Midbrain (tissue), 1 donor: ENCODE measurements at regions not wholly inside any gene's neighbourhood (a gene's known extent, or its start where the extent isn't known, plus 50 kb on each side); places are given as distances from the start of the nearest gene placed in this dataset.
A peak's percentile ranks its signal among the peaks of the same experiment; 100 is the strongest.

Experiments used
- DNase-seq: peaks from one replicate; lab custom pipeline; 2025; lab: John Stamatoyannopoulos, UW

GRCh38 chr11:121938076-121938475, 177.9 kb downstream of the BLID start:
- no peak for DNase-seq

GRCh38 chr11:121936781-121937447, 179.1 kb downstream of the BLID start:
- DNase-seq, result no peak

DNA sequence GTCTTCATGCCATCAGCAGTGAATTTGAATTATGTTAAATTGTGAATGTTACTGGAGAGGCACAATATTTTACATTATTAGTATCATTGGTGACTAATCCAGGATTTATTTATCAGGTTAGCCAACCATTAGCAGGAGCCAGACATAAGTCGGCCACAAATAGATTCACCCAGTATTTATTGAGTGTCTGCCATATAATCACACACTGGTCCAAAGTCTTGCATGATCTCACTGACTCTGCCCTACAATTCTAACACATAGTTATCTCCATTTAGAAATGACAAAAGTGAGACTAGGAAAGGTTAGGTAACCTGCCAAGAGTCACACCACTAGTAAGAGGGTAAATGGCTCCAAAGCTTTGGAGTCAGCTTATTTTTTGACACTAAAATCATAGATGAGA, 179.6 kb downstream of the BLID start:
- no peak for DNase-seq

DNA sequence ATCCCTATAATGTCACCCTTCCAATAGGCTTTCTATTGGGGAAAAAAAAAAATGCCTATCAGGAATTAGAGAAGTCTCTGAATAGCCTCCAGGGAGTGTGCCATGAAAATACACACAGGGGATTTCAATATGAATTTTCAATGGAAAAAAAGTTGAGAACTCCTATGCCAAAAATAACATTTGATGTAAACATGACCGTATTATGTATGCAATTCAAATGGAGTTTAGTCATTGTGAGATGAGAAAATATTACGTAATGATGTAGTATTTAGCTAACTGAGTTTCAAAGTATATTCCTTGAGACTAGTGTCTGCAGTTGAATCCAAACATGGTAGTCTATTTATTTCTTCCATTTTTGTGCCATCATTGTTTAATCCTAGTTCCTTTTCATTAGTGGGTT, 182.3 kb downstream of the BLID start:
- DNase-seq, result no peak

DNA sequence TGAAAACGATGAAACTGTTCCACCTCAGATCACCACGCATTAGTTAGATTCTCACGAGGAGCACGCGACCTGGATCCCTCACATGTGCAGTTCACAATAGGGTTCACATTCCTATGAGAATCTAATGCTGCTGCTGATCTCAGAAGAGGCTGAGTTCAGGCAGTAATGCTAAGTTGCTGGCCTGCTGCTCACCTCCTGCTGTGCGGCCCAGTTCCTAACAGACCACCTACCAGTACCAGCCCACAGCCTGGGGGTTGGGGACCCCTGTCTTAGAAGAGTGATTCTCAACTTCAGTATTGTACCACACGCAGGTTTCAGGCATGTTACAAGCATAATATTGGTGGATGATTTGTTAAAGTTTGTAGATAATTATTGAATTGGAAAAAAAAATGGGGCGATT, 182.7 kb downstream of the BLID start:
- DNase-seq, result no peak

DNA sequence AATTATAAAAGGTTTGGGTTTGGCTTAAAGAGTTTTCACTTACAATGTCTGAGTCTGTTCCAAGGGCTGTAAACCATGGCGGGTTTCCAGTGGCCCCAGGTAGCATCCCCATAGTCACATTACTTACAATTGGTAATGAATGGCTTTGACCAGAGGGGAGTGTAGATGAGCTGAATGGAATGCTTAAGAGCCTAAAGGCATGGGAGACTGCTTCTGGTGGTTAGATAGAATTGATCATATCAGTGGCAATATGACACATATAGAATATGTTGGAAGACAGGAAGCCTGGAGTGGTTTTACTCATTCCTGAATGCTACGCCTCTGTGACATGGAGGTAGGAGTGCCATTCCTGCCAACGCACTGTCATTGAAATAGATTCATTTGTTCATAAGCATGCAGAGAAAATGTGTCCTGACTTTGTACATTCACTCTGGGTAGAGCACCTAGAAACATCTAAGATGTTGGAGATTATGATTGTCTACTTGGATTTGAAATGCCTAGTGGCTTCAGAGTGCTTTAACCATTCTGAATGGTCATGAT, 183.3 kb downstream of the BLID start:
- DNase-seq, result no peak

DNA sequence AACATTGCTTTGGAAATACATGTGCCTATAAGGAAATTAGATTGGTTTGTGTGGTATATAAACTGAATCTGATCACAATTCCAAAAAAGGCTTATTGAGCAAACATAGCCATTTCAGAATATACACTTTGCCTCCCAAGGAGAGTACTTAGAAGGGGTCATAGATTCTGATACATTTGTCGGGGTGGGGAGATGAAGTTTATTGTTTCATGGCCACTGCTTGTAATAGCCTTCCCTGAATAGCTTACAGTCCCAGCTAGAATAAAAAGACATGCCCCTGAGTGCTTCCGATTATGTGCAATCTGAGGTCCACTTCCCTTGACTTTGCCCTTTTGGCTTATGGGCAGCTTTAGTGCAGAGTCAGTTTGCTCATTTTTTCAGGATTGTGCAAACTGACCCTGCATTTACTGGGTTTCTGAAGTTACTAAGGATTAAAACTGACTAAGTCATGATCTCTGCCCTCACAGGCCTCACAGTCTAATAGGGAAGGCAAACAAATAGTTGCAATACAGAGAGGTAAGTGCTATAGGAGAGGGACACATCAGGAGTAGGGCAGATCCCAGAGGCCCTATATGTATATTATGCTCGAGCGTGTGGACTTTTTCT, 184.2 kb downstream of the BLID start:
- no peak for DNase-seq

- no peak for DNase-seq
Measured at GRCh38 chr11:121931121-121931520, 184.9 kb downstream of the BLID start.

DNA sequence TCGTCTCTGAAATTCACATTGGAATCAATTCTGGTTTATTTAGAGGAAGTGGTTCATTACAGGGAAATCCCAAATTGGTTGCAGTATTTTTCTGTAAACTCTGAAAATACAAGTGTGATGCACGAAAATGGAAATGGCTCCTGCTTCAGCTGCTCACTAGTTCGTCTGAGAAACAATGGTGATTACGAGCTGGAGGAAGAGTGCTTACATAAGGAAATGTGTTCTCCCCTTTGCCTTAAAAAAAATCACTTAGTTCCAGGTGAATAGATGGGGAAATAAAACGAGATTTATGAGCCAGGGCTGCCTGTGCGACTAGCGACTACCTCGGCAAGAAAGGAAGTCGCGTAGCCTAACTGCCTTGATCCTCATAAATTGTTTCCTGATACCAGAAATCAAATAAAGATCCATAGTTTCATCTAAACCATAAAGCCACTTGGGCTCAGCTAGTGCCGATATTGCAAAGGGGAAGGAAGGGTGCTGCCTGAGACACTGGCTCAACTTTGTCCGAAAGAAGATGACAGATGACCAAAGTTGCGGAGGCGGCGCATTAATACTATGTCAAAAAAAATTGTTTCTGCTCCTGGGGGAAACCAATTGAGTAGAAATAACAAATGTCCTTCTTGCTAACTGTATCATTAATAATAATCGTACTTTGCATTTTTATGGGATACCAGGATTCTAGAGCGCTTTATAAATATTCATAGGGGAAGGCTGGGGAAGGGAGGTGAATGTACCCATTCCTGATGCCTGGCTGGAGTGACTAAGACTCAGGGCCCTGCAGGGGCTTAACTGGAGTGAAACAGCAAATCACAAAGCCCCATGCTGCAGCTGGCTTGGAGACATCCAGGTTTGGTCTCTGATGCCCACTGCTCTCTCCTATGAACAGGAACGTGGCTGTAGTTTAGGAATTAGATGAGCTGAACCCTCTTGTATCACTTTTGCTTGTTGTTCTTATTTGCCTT, 185.7 kb downstream of the BLID start:
- DNase-seq, result peak; percentile 63

GRCh38 chr11:121929581-121929980, 186.4 kb downstream of the BLID start:
- DNase-seq, result peak; percentile 63

- DNase-seq, result no peak
Measured at GRCh38 chr11:121928597-121929580, 187.1 kb downstream of the BLID start.

DNA sequence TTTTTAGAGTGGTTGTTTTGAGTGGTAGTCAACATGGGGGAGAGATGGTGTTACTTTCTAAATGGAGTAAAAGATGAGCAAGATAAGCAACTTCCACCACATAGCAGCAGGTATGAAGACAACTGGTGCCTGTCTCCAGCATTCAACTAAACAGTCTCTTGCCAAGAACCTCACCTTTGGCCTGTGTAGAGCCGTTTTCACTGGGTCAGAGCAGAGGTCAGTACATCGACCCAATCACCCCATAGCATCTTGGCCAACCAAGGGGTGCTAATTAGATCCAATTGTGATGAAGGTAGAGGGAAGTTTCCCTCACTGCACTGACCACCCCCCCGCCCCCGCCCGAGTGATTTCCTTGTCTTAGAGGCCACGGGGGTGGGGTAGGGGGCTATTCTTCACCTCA, 188.2 kb downstream of the BLID start:
- no peak for DNase-seq

GRCh38 chr11:121927097-121927785, 188.8 kb downstream of the BLID start:
- no peak for DNase-seq

- DNase-seq, result no peak
Measured at GRCh38 chr11:121924191-121924590, 191.8 kb downstream of the BLID start.

GRCh38 chr11:121917482-121917881, 198.5 kb downstream of the BLID start:
- no peak for DNase-seq

- no peak for DNase-seq
Measured at GRCh38 chr11:121914508-121915059, 201.4 kb downstream of the BLID start.

DNA sequence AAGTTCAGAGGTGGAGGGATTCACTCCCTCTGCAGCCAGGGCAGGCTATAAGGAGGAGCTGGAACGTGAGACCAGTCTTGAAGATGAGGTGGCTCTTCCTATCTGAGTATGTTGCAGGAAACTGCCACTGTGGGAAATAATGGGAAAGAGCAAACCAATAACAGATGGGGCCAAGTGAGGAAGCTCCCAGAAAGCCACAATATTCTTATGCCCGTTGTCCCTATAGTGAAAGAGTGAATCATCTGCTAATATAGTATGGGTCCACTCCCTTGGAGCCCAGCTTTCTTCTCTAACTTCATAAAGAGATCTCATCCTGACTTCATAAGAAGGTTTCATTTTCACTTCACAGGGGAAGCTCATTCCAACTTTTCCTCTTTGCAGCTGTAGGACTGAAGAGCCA, 206.4 kb downstream of the BLID start:
- no peak for DNase-seq

DNA sequence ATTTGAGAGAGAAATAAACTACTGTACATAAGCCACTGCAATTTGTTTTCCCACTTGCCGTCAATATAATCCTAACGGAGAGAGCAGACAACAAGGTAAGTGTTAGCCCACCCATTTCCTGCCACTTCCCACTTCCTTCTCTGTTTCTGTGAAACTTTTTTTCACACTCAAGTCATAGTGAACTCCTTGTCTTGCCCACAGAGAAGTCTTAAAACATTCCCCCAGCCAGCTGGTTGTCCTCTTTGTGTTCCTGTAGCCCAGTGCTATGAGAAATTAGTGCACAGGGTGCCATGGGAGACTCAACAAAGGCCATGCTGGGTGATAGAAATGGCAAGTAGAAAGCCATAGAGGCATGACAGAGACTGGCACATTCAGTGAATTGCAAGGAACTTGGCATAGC, 208.6 kb downstream of the BLID start:
- DNase-seq, result no peak

GRCh38 chr11:121904148-121904547, 211.9 kb downstream of the BLID start:
- no peak for DNase-seq

DNA sequence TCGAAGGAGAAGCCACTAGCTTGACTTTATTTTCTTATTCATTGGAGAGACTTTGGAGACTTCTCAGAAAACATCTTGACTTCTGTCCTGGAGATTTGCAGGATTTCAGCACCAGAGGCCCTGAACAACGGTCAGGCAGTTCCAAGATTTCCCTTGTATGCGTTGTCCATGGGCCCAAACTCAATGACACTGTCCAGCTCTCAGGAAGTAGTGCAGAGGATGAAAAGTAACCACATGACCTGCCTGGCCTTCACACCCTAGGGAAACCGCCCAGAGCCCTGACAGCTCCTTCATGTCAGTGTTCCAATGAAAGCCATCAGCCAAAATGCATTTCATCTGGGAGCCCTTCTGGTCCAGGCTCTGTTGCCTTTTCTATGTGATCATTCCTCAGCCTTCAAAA, 214.1 kb downstream of the BLID start:
- DNase-seq, result no peak
